ENCODE measurements at regions not wholly inside any gene's neighbourhood (a gene's known extent, or its start where the extent isn't known, plus 50 kb on each side); places are given as distances from the start of the nearest gene placed in this dataset.

DNA sequence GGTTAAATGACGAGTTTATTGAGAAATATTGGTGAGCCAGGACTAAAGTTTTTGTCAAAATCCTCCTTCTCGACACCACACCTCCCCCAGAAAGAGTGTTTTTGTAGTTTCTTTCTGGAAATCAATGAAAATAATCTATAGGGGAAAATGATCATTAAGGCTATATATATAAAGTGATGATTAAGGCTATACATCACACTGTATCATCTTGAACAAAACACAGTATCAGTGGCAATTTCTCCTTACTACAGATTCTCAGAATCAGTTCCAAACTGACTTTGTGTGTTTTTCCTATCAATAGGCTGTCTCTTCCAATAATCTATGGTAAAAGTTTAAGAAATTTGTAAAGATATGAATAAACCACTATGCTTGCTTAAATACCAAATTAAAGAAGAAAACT is 81.7 kb downstream of the IFNG-AS1 start:
- Mint-ChIP-seq H3K36me3 (ENCODE audit: low read depth) (no peaks in the 10 kb centered on the region), H3K27ac (no peak overlapping the region), H3K4me3 (no peak overlapping the region), H3K9me3 (peaks cover 10% of the 10 kb centered on the region), H3K27me3 (peaks cover 6% of the 10 kb centered on the region), H3K4me1 (no peaks in the 10 kb centered on the region)
- ATAC-seq (replicated peaks), result no peak

Measured in activated T-helper 17 cell treated with anti-CD3 and anti-CD28 coated beads, Interleukin-2, amount 50 U/mL, for 72 hours (primary cell).